Superior temporal gyrus (tissue), 1 donor: ENCODE measurements at regions not wholly inside any gene's neighbourhood (a gene's known extent, or its start where the extent isn't known, plus 50 kb on each side); places are given as distances from the start of the nearest gene placed in this dataset.

Source experiments
- DNase-seq: peaks from one replicate; pipeline ENCODE4 v3.0.0-alpha.2; 2016; ENCODE audit errors: extremely low spot score

GRCh38 chr6:125491860-125492618 is 190.3 kb upstream of the HDDC2 start:
- no peak for DNase-seq

- no peak for DNase-seq
Measured at GRCh38 chr6:125498606-125499005, 196.8 kb upstream of the HDDC2 start.

DNA sequence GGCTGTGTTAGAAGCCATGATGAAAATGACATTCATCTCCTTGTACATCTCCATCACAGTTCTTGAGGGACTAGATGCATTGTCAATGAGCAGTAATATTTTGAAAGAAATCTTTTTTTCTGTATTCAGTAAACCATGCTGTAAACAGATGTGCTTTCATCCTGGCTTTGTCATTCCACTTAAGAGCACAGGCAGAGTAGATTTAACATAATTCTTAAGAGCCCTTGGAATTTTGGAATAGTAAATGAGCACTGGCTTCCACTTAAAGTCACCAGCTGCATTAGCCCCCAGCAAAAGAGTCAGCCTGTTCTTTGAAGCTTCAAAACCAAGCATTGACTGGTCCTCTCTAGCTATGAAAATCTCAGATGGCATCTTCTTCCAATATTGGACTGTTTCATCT is 197.8 kb upstream of the HDDC2 start:
- DNase-seq: no peak

GRCh38 chr6:125503181-125503580 is 201.4 kb upstream of the HDDC2 start:
- no peak for DNase-seq

- DNase-seq: peak; percentile 38
Measured at GRCh38 chr6:125507987-125508655, 206.4 kb upstream of the HDDC2 start.

DNA sequence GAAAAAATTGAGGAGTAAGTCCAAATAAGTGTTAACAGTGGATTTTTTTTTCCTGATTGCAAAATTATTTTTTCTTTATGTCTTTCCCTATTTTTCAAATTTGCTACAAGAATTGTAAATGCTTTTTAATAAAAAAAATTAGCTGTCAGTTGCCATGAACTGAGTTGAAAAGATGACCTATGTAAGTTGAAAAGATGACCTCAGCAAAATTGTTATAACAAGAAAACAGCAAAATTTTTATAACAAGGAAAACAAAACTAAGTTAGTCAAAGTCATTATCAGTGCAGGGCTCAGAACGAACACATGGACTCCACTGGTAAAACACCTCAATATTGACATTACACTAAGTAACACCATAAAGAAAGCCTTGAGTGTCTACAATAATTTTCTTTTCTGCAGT is 207.0 kb upstream of the HDDC2 start:
- no peak for DNase-seq

DNA sequence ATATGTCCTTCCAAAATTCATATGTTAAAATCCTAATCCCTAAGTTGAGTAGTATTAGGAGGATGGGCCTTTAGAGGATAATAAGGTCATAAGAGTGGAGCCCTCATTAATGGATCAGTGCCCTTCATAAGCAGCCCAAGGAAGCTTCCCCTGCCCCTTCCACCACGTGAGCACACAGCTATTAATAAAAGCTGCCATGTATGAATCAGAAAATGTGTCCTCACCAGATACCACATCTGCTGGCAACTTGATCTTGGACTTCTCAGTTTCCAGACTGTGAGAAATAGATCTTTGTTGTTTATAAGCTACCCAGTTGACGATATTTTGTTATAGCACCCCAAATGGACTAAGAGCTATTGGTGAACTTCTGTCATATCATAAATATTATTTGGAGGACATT is 207.7 kb upstream of the HDDC2 start:
- no peak for DNase-seq

DNA sequence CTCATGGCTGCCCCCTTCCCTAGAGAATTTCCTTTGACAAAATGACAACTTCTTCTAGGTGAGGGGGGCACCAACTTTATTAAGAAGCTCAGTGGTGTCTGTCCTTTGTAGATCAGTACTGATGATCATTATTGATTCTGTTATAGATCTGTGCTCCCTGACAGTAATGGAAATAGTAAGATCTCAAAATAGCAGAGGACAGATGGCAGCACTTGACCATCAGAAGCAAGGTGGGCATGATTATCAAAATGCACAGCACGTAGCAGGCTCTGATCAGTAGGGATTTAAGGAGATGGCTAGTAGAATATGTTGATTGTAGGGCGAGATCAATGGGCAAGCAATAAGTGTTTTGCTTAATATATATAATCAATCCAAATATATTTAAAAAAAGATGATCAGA is 208.6 kb upstream of the HDDC2 start:
- no peak for DNase-seq

DNA sequence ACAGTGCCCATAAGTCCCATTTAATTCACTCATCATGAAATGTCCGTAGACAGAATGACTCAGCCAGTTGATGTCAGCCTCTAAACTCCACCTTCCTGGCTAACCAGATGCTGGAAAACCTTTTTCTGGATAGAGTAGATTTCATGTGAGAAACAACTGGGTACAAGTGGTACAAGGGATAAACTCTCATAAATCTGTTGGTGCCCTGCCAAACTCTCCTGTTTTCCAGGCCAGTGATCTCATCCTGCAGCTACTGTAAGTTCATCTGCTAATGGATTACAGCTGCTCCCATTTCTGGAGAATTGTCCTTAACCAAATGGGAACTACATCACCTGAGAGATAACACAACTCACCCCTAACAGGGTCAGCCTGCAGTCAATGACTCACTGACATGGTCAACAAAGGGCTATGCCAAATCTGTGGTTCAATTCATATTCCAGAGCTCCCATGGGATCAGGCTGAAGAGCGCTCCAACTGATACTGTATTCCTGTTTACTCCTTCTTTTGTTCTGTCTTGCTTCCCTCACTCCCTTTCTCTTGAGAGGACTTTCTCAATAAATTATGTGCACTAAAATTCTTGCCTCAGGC is 210.1 kb upstream of the HDDC2 start:
- DNase-seq: no peak

DNA sequence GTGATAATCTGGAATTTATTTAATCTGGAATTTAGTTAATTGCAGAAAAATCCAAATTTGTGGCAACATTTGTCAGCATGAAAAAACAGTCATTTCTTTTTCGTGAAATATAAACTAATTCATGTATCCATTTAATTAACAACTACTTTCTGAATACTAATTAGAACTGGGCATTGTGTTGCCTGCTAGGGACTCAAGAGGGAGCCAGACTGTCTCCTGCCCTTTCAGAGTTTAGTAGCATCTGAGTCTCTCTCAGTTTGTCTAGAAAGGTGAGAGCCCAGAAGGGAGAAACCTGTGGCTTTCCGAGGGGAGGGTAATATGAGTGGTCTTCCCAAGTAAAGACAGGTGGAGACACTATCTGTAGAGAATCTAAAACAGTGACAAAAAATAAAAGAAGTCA is 210.9 kb upstream of the HDDC2 start:
- no peak for DNase-seq

DNA sequence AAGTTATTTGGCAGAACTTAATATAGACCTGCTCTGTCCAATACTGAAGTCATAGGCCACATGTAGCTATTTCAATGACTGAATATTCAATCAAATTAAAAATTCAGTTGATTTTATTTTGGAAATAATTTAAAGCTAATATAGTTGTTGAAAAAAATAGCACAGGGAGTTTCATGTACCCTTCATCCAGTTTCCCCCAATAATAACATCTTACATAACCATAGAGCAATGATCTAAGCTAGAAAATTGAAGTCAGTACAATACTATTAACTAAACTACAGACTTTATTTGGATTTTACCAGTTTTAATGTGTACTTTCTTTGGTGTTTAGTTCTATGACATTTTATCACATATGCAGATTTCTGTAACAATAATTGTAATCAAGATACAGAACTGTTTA is 212.2 kb upstream of the HDDC2 start:
- DNase-seq: no peak

DNA sequence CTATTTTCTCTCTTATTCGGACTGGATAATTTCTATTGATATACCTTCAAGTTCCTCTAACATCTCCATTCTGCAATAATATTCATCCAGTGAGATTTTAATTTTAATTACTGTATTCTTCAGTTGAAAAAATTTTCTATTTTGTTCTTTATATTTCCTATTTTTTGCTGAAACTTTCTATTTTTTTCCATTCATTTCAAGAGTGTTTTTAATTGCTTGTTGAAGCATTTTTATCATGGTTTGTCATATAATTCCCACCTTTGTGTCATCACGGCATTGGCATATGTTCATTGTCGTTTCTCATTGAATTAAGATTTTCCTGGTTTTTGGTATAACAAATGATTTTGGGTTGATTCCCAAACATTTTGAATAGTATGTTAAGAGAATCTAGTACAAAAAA is 214.9 kb upstream of the HDDC2 start:
- no peak for DNase-seq

GRCh38 chr6:125519367-125519766 is 217.6 kb upstream of the HDDC2 start:
- DNase-seq: no peak

DNA sequence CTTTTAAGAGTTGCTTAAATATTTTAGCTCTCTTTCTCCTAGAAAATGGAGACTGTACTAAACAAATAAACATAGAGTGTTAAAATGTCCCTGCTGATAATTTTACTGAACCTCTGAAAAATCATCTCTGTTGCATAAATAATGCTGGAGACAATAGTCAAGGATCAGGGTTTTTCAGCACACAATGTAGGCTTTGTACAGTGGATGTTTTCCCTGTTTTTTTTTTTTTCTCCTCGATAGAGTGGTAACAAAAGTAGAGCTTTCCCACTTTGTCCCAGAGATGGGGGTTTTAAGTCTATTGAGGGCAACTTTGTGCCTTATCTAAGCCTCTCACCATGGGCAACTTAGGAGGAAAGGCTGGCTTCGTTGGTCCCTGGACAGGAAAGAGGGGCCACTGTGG is 222.6 kb upstream of the HDDC2 start:
- DNase-seq: peak; percentile 36

DNA sequence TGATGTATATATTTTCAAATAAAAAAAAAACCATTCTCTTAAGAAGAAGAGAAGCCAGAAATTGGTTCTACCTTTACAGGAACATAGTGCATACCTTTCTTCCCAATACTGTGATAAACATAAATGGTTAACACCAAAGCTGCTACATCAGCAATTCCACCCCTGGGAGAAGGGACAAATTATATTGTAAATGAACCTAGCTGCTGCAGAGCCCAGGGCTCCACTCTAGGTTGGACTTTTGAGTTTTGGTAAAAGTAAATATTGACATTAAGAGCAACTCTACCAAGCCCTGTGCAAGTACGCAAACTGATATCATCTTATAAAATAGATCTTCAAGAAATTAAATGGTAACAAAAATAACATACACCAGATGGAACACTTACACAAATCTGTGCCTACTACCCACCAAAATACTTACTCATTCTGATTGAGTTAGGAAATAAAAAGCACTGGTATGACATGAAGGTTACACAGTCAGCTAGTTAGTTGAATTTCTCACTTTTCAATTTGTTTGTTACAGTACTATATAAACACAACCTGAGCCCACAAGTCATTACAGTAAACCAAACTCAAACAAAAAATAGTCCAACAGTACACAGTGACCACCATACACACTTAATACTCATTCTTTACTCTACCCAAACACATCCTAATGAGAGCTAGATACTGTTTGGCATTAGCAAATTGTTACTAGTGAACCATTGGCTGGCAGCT is 223.3 kb upstream of the HEY2 start:
- no peak for DNase-seq

DNA sequence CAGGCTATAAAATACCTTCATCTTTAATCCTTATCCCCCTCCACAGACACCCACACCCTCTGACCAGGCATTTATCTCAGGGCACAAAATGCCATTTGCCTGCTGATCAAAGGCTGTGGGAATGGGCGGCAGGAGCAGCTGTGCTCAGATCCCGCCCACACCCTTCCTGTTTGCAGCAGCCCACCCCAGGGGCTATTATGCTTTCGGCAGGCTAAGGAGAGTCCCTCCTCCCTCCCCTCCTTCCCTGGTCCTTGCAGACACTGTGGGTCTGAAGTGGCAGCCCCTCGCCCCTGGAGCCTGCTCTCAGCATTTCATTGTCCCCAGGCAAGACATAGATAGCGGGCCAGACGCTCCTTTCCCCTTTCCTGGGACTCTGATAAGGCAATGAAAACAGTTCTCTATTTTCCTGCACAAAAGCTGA is 220.8 kb upstream of the HEY2 start:
- no peak for DNase-seq

GRCh38 chr6:125529061-125529460 is 220.4 kb upstream of the HEY2 start:
- DNase-seq: no peak

- no peak for DNase-seq
Measured at GRCh38 chr6:125533710-125534397, 215.6 kb upstream of the HEY2 start.

DNA sequence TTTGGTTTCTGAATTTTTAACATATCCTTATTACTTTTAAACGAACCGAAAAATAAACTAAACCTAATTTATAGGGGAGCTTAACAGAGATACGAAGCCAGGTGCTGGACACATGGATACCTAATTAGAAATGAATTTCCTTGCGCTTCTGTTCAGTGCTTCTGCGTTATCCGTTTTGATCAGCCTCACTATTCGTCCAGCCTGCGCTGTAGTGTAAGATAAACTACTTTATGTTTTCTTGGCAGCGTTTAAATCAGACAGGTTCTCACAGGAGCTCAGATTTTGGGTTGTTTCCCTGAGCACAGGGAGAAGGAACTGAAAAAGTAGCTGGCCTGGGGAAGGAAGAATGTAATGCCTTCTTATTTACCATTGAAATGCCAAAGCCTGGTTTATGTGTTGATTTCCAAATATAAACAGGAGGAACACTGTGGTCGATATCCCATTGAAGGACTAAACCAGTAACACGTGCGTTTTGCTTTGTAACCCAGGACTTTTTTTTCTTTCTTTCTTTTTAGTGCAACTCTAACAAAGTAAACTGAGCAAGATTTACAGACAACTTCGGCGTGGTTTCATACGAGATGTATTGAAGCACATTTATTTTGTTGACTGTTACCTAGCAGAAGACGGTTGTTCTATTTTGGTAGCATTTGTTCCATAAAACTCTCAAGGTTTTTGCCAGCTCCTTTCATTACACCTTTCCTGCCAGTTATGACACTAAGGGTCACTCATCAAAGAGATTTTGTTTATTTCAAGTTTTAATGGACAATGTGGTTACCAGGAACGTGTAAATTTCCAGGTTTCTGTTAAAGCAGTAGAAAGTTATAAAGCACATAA is 214.8 kb upstream of the HEY2 start:
- no peak for DNase-seq

DNA sequence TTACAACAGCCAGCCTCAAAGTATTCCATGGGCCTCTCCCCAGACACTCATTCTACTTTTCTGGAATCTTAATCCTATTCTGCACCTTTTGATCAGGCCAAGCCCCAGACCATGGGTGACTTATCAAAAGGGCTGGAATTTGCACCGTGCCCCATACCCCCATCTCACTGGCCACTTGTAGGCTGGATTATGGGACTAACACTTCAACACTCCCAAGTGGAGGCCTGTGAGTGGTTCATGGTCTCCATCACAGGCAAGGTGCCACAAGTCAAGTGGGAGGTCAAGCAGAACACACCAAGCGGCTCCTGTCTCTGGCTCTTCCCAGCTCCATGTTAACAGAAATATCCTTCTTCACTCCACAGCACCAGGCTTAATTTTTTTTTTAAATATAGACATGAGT is 212.3 kb upstream of the HEY2 start:
- no peak for DNase-seq

GRCh38 chr6:125539892-125540291 is 209.5 kb upstream of the HEY2 start:
- no peak for DNase-seq
